ENCODE measurements at regions not wholly inside any gene's neighbourhood (a gene's known extent, or its start where the extent isn't known, plus 50 kb on each side); places are given as distances from the start of the nearest gene placed in this dataset.

- Histone ChIP-seq H3K4me3 (ENCODE audit: control insufficient read depth in 1 of 7, extremely low read depth in 1 of 7, insufficient read depth in 4 of 7, low read depth in 2 of 7, low read length in 6 of 7) (no peak overlapping the region), H3K27ac (ENCODE audit: insufficient read depth in 1 of 2, low read depth in 1 of 2, low read length in 2 of 2, poor library complexity in 1 of 2, severe bottlenecking in 2 of 2) (no peak overlapping the region), H3K27me3 (replicated peaks in 2 of 5; ENCODE audit: control insufficient read depth in 4 of 5, insufficient read depth in 5 of 5, low read length in 4 of 5) (peaks cover 0 to 9% (median 0%) of the 10 kb centered on the region in 5 experiments), H3K9me3 (ENCODE audit: control extremely low read depth in 1 of 5, control insufficient read depth in 4 of 5, insufficient read depth in 2 of 5, low read depth in 1 of 5, low read length in 4 of 5) (no peaks in the 10 kb centered on the region), H3K4me1 (ENCODE audit: control extremely low read depth in 1 of 4, control insufficient read depth in 4 of 4, insufficient read depth in 4 of 4, low read length in 3 of 4) (no peaks in the 10 kb centered on the region), H3K36me3 (ENCODE audit: control insufficient read depth in 4 of 4, insufficient read depth in 4 of 4, low read length in 3 of 4) (no peaks in the 10 kb centered on the region)
- DNase-seq = no peak
- WGBS (ENCODE audit: insufficient coverage) = no CpG with 5 or more reads among the region's 1 CpG
- CTCF ChIA-PET = no interaction called here
- POLR2A ChIA-PET = no interaction called here
These were observed 71.0 kb upstream of the CRY1 start for GRCh38 chr12:107164392-107164791.

GRCh38 chr12:107165581-107165980 lies 72.2 kb upstream of the CRY1 start:
- no peaks in the 10 kb centered on the region for H3K4me1 ChIP-seq (ENCODE audit: control extremely low read depth in 1 of 4, control insufficient read depth in 4 of 4, insufficient read depth in 4 of 4, low read length in 3 of 4)
- ChIA-PET CTCF (no interaction called here), POLR2A (no interaction called here)
- H3K27ac ChIP-seq (ENCODE audit: insufficient read depth in 1 of 2, low read depth in 1 of 2, low read length in 2 of 2, poor library complexity in 1 of 2, severe bottlenecking in 2 of 2) = no peak overlapping the region
- no CpG with 5 or more reads among the region's 1 CpG for WGBS (ENCODE audit: insufficient coverage)
- DNase-seq = no peak
- H3K9me3 ChIP-seq (ENCODE audit: control extremely low read depth in 1 of 5, control insufficient read depth in 4 of 5, insufficient read depth in 2 of 5, low read depth in 1 of 5, low read length in 4 of 5) = no peaks in the 10 kb centered on the region
- H3K27me3 ChIP-seq (replicated peaks in 2 of 5; ENCODE audit: control insufficient read depth in 4 of 5, insufficient read depth in 5 of 5, low read length in 4 of 5) = peaks cover 0 to 7% (median 0%) of the 10 kb centered on the region in 5 experiments
- no peak overlapping the region for H3K4me3 ChIP-seq (ENCODE audit: control insufficient read depth in 1 of 7, extremely low read depth in 1 of 7, insufficient read depth in 4 of 7, low read depth in 2 of 7, low read length in 6 of 7)
- H3K36me3 ChIP-seq (ENCODE audit: control insufficient read depth in 4 of 4, insufficient read depth in 4 of 4, low read length in 3 of 4) = no peaks in the 10 kb centered on the region

- POLR2A ChIA-PET = no interaction called here
- Histone ChIP-seq H3K27ac (ENCODE audit: insufficient read depth in 1 of 2, low read depth in 1 of 2, low read length in 2 of 2, poor library complexity in 1 of 2, severe bottlenecking in 2 of 2) (no peak overlapping the region), H3K27me3 (replicated peaks in 2 of 5; ENCODE audit: control insufficient read depth in 4 of 5, insufficient read depth in 5 of 5, low read length in 4 of 5) (peaks cover 0 to 3% (median 0%) of the 10 kb centered on the region in 5 experiments), H3K4me1 (ENCODE audit: control extremely low read depth in 1 of 4, control insufficient read depth in 4 of 4, insufficient read depth in 4 of 4, low read length in 3 of 4) (no peaks in the 10 kb centered on the region), H3K9me3 (ENCODE audit: control extremely low read depth in 1 of 5, control insufficient read depth in 4 of 5, insufficient read depth in 2 of 5, low read depth in 1 of 5, low read length in 4 of 5) (no peaks in the 10 kb centered on the region), H3K4me3 (ENCODE audit: control insufficient read depth in 1 of 7, extremely low read depth in 1 of 7, insufficient read depth in 4 of 7, low read depth in 2 of 7, low read length in 6 of 7) (no peak overlapping the region), H3K36me3 (ENCODE audit: control insufficient read depth in 4 of 4, insufficient read depth in 4 of 4, low read length in 3 of 4) (no peaks in the 10 kb centered on the region)
- CTCF ChIA-PET = no interaction called here
- no CpG with 5 or more reads among the region's 3 CpGs for WGBS (ENCODE audit: insufficient coverage)
- no peak for DNase-seq
These were observed 74.4 kb upstream of the CRY1 start for GRCh38 chr12:107167756-107168155.

GRCh38 chr12:107169200-107169599 lies 75.9 kb upstream of the CRY1 start:
- DNase-seq = no peak
- POLR2A ChIA-PET = no interaction called here
- H3K4me1 ChIP-seq (ENCODE audit: control extremely low read depth in 1 of 4, control insufficient read depth in 4 of 4, insufficient read depth in 4 of 4, low read length in 3 of 4) = no peaks in the 10 kb centered on the region
- H3K9me3 ChIP-seq (ENCODE audit: control extremely low read depth in 1 of 5, control insufficient read depth in 4 of 5, insufficient read depth in 2 of 5, low read depth in 1 of 5, low read length in 4 of 5) = no peaks in the 10 kb centered on the region
- no peak overlapping the region for H3K27ac ChIP-seq (ENCODE audit: insufficient read depth in 1 of 2, low read depth in 1 of 2, low read length in 2 of 2, poor library complexity in 1 of 2, severe bottlenecking in 2 of 2)
- CTCF ChIA-PET = interaction anchor here (0.6 to 1.1 kb wide), 2 partner anchors 17 to 443 kb away, joined by 3 to 4 read pairs; no protein-coding TSS in a partner anchor
- 96% methylated on average over 4 of the region's 6 CpGs for WGBS (ENCODE audit: insufficient coverage)
- no peak overlapping the region for H3K4me3 ChIP-seq (ENCODE audit: control insufficient read depth in 1 of 7, extremely low read depth in 1 of 7, insufficient read depth in 4 of 7, low read depth in 2 of 7, low read length in 6 of 7)
- peaks cover 0 to 3% (median 0%) of the 10 kb centered on the region in 5 experiments for H3K27me3 ChIP-seq (replicated peaks in 2 of 5; ENCODE audit: control insufficient read depth in 4 of 5, insufficient read depth in 5 of 5, low read length in 4 of 5)
- no peaks in the 10 kb centered on the region for H3K36me3 ChIP-seq (ENCODE audit: control insufficient read depth in 4 of 4, insufficient read depth in 4 of 4, low read length in 3 of 4)

- CTCF ChIA-PET = no interaction called here
- Histone ChIP-seq H3K36me3 (ENCODE audit: control insufficient read depth in 4 of 4, insufficient read depth in 4 of 4, low read length in 3 of 4) (no peaks in the 10 kb centered on the region), H3K4me1 (ENCODE audit: control extremely low read depth in 1 of 4, control insufficient read depth in 4 of 4, insufficient read depth in 4 of 4, low read length in 3 of 4) (no peaks in the 10 kb centered on the region), H3K9me3 (ENCODE audit: control extremely low read depth in 1 of 5, control insufficient read depth in 4 of 5, insufficient read depth in 2 of 5, low read depth in 1 of 5, low read length in 4 of 5) (no peaks in the 10 kb centered on the region), H3K4me3 (ENCODE audit: control insufficient read depth in 1 of 7, extremely low read depth in 1 of 7, insufficient read depth in 4 of 7, low read depth in 2 of 7, low read length in 6 of 7) (no peak overlapping the region), H3K27me3 (replicated peaks in 2 of 5; ENCODE audit: control insufficient read depth in 4 of 5, insufficient read depth in 5 of 5, low read length in 4 of 5) (peaks cover 0 to 3% (median 0%) of the 10 kb centered on the region in 5 experiments), H3K27ac (ENCODE audit: insufficient read depth in 1 of 2, low read depth in 1 of 2, low read length in 2 of 2, poor library complexity in 1 of 2, severe bottlenecking in 2 of 2) (no peak overlapping the region)
- DNase-seq = no peak
- WGBS (ENCODE audit: insufficient coverage) = no CpG with 5 or more reads among the region's 5 CpGs
- POLR2A ChIA-PET = interaction anchor here (0.5 kb wide), 1 partner anchor 21 kb away, joined by 4 read pairs; no protein-coding TSS in a partner anchor
These were observed 85.4 kb upstream of the CRY1 start for GRCh38 chr12:107178776-107179175.

GRCh38 chr12:107179871-107180270 lies 86.5 kb upstream of the CRY1 start:
- Histone ChIP-seq H3K9me3 (ENCODE audit: control extremely low read depth in 1 of 5, control insufficient read depth in 4 of 5, insufficient read depth in 2 of 5, low read depth in 1 of 5, low read length in 4 of 5) (peaks cover 0 to under 1% (median 0%) of the 10 kb centered on the region in 5 experiments), H3K36me3 (ENCODE audit: control insufficient read depth in 4 of 4, insufficient read depth in 4 of 4, low read length in 3 of 4) (no peaks in the 10 kb centered on the region), H3K4me1 (ENCODE audit: control extremely low read depth in 1 of 4, control insufficient read depth in 4 of 4, insufficient read depth in 4 of 4, low read length in 3 of 4) (no peaks in the 10 kb centered on the region), H3K27me3 (replicated peaks in 2 of 5; ENCODE audit: control insufficient read depth in 4 of 5, insufficient read depth in 5 of 5, low read length in 4 of 5) (peaks cover 0 to 5% (median 0%) of the 10 kb centered on the region in 5 experiments), H3K4me3 (ENCODE audit: control insufficient read depth in 1 of 7, extremely low read depth in 1 of 7, insufficient read depth in 4 of 7, low read depth in 2 of 7, low read length in 6 of 7) (no peak overlapping the region), H3K27ac (ENCODE audit: insufficient read depth in 1 of 2, low read depth in 1 of 2, low read length in 2 of 2, poor library complexity in 1 of 2, severe bottlenecking in 2 of 2) (no peak overlapping the region)
- DNase-seq = no peak
- ChIA-PET POLR2A (no interaction called here), CTCF (no interaction called here)
- WGBS (ENCODE audit: insufficient coverage) = 91% methylated on average over 1 of the region's 1 CpG

- POLR2A ChIA-PET = no interaction called here
These were observed 86.9 kb upstream of the CRY1 start for GRCh38 chr12:107180272-107180671.

More at GRCh38 chr12:107180272-107180671, 86.9 kb upstream of the CRY1 start:
- DNase-seq = no peak
- H3K4me1 ChIP-seq (ENCODE audit: control extremely low read depth in 1 of 4, control insufficient read depth in 4 of 4, insufficient read depth in 4 of 4, low read length in 3 of 4) = no peaks in the 10 kb centered on the region
- CTCF ChIA-PET = no interaction called here
- H3K4me3 ChIP-seq (ENCODE audit: control insufficient read depth in 1 of 7, extremely low read depth in 1 of 7, insufficient read depth in 4 of 7, low read depth in 2 of 7, low read length in 6 of 7) = no peak overlapping the region
- no peak overlapping the region for H3K27ac ChIP-seq (ENCODE audit: insufficient read depth in 1 of 2, low read depth in 1 of 2, low read length in 2 of 2, poor library complexity in 1 of 2, severe bottlenecking in 2 of 2)
- H3K9me3 ChIP-seq (ENCODE audit: control extremely low read depth in 1 of 5, control insufficient read depth in 4 of 5, insufficient read depth in 2 of 5, low read depth in 1 of 5, low read length in 4 of 5) = peaks cover 0 to 3% (median 0%) of the 10 kb centered on the region in 5 experiments
- H3K36me3 ChIP-seq (ENCODE audit: control insufficient read depth in 4 of 4, insufficient read depth in 4 of 4, low read length in 3 of 4) = no peaks in the 10 kb centered on the region
- no CpG with 5 or more reads among the region's 1 CpG for WGBS (ENCODE audit: insufficient coverage)
- peaks cover 0 to 5% (median 0%) of the 10 kb centered on the region in 5 experiments for H3K27me3 ChIP-seq (replicated peaks in 2 of 5; ENCODE audit: control insufficient read depth in 4 of 5, insufficient read depth in 5 of 5, low read length in 4 of 5)

Measured in common myeloid progenitor, CD34-positive (primary cell).